Left ventricle myocardium inferior (tissue), 1 donor: ENCODE measurements at regions not wholly inside any gene's neighbourhood (a gene's known extent, or its start where the extent isn't known, plus 50 kb on each side); places are given as distances from the start of the nearest gene placed in this dataset.

Source experiments
- DNase-seq: peaks from one replicate; pipeline ENCODE4 v3.0.0-alpha.2; 2020
- H3K27ac ChIP-seq: fragments of 200-600 bp; replicated peaks from 2 replicates; pipeline ENCODE4 v1.8.0; 2021
- H3K27me3 ChIP-seq: fragments of 200-600 bp; 2 replicates; pipeline ENCODE4 v1.8.0; 2021; ENCODE audit warnings: low read depth
- H3K36me3 ChIP-seq: fragments of 200-600 bp; 2 replicates; pipeline ENCODE4 v1.8.0; 2021
- H3K4me1 ChIP-seq: fragments of 200-600 bp; 2 replicates; pipeline ENCODE4 v1.8.0; 2021
- H3K4me3 ChIP-seq: fragments of 200-600 bp; 2 replicates; pipeline ENCODE4 v1.8.0; 2021; ENCODE audit warnings: mild to moderate bottlenecking, moderate library complexity
- H3K9me3 ChIP-seq: fragments of 200-600 bp; replicated peaks from 2 replicates; pipeline ENCODE4 v1.8.0; 2021
- intact Hi-C: fragments of 100-400 bp; cut with micrococcal nuclease; formaldehyde crosslinking; loops from one replicate; pipeline ENCODE4 v1.11.0; 2022
- TF ChIP-seq, protein P1 (sequence below): fragments of 200-600 bp; IDR thresholded peaks from 2 replicates; pipeline ENCODE4 v1.8.0; 2021; ENCODE audit warnings: antibody characterized with exemption, mild to moderate bottlenecking, borderline replicate concordance
- donor health status: DM: no; HTN: yes; CAD: no; lungs with severe emphysema.

GRCh38 chr4:55753856-55754255 lies 65.7 kb upstream of the EXOC1L start:
- Histone ChIP-seq H3K4me3 (no peak overlapping the region), H3K9me3 (no peaks in the 10 kb centered on the region), H3K27me3 (no peaks in the 10 kb centered on the region), H3K36me3 (no peaks in the 10 kb centered on the region), H3K4me1 (peaks cover 11% of the 10 kb centered on the region), H3K27ac (no peak overlapping the region)
- TF ChIP-seq, protein P1, sequence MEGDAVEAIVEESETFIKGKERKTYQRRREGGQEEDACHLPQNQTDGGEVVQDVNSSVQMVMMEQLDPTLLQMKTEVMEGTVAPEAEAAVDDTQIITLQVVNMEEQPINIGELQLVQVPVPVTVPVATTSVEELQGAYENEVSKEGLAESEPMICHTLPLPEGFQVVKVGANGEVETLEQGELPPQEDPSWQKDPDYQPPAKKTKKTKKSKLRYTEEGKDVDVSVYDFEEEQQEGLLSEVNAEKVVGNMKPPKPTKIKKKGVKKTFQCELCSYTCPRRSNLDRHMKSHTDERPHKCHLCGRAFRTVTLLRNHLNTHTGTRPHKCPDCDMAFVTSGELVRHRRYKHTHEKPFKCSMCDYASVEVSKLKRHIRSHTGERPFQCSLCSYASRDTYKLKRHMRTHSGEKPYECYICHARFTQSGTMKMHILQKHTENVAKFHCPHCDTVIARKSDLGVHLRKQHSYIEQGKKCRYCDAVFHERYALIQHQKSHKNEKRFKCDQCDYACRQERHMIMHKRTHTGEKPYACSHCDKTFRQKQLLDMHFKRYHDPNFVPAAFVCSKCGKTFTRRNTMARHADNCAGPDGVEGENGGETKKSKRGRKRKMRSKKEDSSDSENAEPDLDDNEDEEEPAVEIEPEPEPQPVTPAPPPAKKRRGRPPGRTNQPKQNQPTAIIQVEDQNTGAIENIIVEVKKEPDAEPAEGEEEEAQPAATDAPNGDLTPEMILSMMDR, result no peak
- no peak for DNase-seq
- intact Hi-C loops, result no loop called here

DNA sequence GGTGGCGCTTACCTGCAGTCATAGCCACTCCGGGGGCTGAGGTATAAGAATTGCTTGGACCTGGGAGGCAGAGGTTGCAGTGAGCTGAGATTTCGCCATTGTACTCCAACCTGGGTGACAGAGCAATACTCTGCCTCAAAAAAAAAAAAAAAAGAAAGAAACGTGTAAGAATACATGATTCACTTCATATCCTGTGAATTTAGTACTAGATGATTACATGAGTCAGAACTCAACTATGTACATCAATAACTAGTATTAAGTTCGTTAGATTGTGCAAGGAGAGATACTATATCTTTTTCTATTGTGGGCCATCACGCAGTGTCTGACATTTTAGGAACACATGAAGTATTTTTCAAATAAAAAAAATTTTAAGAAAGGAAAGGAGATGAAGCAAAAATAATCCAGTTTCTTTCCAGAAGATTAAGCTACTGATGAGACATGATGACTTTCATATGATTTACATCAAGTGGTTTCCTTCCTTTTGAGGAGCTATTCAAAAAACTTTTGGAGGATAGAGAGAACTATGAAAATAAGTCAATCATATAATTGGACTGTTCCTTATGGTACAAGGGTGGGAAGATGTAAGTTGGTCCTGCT lies 64.7 kb upstream of the EXOC1L start:
- Histone ChIP-seq H3K27me3 (no peaks in the 10 kb centered on the region), H3K4me3 (no peak overlapping the region), H3K9me3 (no peaks in the 10 kb centered on the region), H3K27ac (no peak overlapping the region), H3K4me1 (peaks cover 12% of the 10 kb centered on the region), H3K36me3 (no peaks in the 10 kb centered on the region)
- TF ChIP-seq, protein P1, result no peak
- DNase-seq, result no peak
- intact Hi-C loops, result no loop called here

- intact Hi-C loops, result no loop called here
- H3K36me3 ChIP-seq, result no peaks in the 10 kb centered on the region
- DNase-seq, result no peak
- H3K4me1 ChIP-seq, result peaks cover 12% of the 10 kb centered on the region
- H3K27me3 ChIP-seq, result no peaks in the 10 kb centered on the region
- TF ChIP-seq, protein P1, result no peak
- H3K27ac ChIP-seq, result no peak overlapping the region
- H3K9me3 ChIP-seq, result no peaks in the 10 kb centered on the region
- H3K4me3 ChIP-seq, result no peak overlapping the region
These were observed 63.4 kb upstream of the EXOC1L start for GRCh38 chr4:55756208-55756607.

DNA sequence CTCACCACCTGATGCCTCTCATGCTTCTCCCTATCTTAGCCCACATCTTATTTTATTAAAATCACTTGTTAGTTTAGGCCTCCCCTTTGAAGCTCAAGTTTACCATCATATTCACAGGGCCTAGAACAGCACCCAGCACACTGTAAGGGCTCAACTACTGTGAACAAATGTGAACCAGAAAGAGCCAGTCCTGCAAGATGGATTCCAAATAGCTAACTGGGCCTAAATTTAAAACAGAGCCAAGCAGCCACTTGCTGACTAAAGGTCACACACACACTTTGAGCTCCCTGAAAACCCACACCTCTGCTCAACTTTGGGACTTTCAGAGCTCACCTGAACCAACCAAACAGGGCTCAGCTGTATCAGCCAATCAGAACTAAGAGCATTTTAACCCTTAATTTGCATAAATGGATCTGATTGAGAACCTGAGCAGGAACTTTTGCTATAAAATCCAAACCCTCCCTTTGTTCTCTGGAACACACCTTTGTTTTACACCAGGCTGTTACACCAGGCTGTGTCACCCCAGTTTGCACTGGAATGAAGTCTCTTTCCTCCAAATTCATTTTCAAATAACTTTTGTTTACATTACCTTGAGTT lies 62.1 kb upstream of the EXOC1L start:
- Histone ChIP-seq H3K27ac (no peak overlapping the region), H3K9me3 (no peaks in the 10 kb centered on the region), H3K4me3 (no peak overlapping the region), H3K36me3 (no peaks in the 10 kb centered on the region), H3K4me1 (peaks cover 12% of the 10 kb centered on the region), H3K27me3 (no peaks in the 10 kb centered on the region)
- DNase-seq, result no peak
- intact Hi-C loops, result no loop called here
- TF ChIP-seq, protein P1, result no peak

DNA sequence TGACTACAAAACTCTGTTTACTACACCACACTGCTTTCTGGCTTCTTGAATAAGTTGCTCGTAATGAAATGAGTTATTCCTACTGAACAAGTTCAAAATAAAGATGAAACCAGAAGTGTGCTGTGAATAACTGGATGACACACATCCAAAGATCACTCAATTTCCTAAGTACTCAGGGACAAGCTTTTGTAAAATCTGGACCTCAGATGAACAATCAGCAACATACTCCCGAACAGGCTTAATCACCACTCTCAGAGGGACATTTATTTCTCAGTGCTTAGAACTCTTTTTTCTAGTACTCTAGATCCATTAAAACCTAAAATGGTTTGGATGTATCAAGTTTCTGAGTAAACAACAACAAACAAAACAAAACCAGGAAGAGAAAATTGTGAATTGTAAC lies 61.5 kb upstream of the EXOC1L start:
- Histone ChIP-seq H3K9me3 (no peaks in the 10 kb centered on the region), H3K36me3 (no peaks in the 10 kb centered on the region), H3K27me3 (no peaks in the 10 kb centered on the region), H3K27ac (no peak overlapping the region), H3K4me1 (peaks cover 12% of the 10 kb centered on the region), H3K4me3 (no peak overlapping the region)
- intact Hi-C loops, result no loop called here
- TF ChIP-seq, protein P1, result no peak
- no peak for DNase-seq
